GM23338 (cell line): ENCODE measurements at regions not wholly inside any gene's neighbourhood (a gene's known extent, or its start where the extent isn't known, plus 50 kb on each side); places are given as distances from the start of the nearest gene placed in this dataset.

Experiments used
- ATAC-seq: fragments of 200-7000 bp; cut with Tn5 transposase; 3 replicates; pipeline ENCODE4 v1.9.1; 2020
- DNase-seq: peaks from one replicate; pipeline ENCODE4 v3.0.0-alpha.2; 2015; ENCODE audit warnings: low spot score
- H2AFZ ChIP-seq: fragments of 200-600 bp; sonication (generic); 2 replicates; pipeline ENCODE4 v1.8.0; 2016; ENCODE audit warnings: antibody characterized with exemption, mild to moderate bottlenecking, moderate library complexity
- H3F3A ChIP-seq: fragments of 200-600 bp; sonication (generic); replicated peaks from 2 replicates; pipeline ENCODE4 v1.8.0; 2017; ENCODE audit warnings: antibody characterized with exemption, mixed run types, low read depth
- H3K27ac ChIP-seq: fragments of 200-600 bp; sonication (generic); 2 replicates; pipeline ENCODE4 v1.6.1; 2016; ENCODE audit warnings: low read depth
- H3K27me3 ChIP-seq: fragments of 200-600 bp; sonication (generic); 2 replicates; pipeline ENCODE4 v1.8.0; 2016; ENCODE audit warnings: mild to moderate bottlenecking, mixed run types, moderate library complexity; ENCODE audit not compliant: insufficient read depth
- H3K36me3 ChIP-seq: fragments of 200-600 bp; sonication (generic); 2 replicates; pipeline ENCODE4 v1.8.0; 2016; ENCODE audit warnings: mild to moderate bottlenecking; ENCODE audit not compliant: insufficient read depth
- H3K4me1 ChIP-seq: fragments of 200-600 bp; sonication (generic); 2 replicates; pipeline ENCODE4 v1.8.0; 2016; ENCODE audit warnings: mild to moderate bottlenecking, moderate library complexity; ENCODE audit not compliant: insufficient read depth
- H3K4me2 ChIP-seq: fragments of 200-600 bp; sonication (generic); 2 replicates; pipeline ENCODE4 v1.7.1; 2017; ENCODE audit warnings: mixed run types
- H3K4me3 ChIP-seq: fragments of 200-600 bp; sonication (generic); 2 replicates; pipeline ENCODE4 v1.6.1; 2016; ENCODE audit warnings: mixed run types
- H3K79me2 ChIP-seq: fragments of 200-600 bp; sonication (generic); replicated peaks from 2 replicates; pipeline ENCODE4 v1.8.0; 2017; ENCODE audit warnings: mild to moderate bottlenecking; ENCODE audit not compliant: insufficient read depth
- H3K9me2 ChIP-seq: fragments of 200-600 bp; sonication (generic); 2 replicates; pipeline ENCODE4 v1.8.0; 2017; ENCODE audit not compliant: insufficient read depth
- H4K20me1 ChIP-seq: fragments of 200-600 bp; sonication (generic); replicated peaks from 2 replicates; pipeline ENCODE4 v1.8.0; 2017; ENCODE audit warnings: mild to moderate bottlenecking; ENCODE audit not compliant: insufficient read depth
- H3K27ac Mint-ChIP-seq: 2 replicates; pipeline ENCODE4 v1.8.0; 2020; ENCODE audit warnings: inconsistent platforms, mild to moderate bottlenecking, moderate library complexity, mixed read lengths
- H3K27me3 Mint-ChIP-seq: 3 replicates; pipeline ENCODE4 v1.8.0; 2022; ENCODE audit warnings: low read depth, mild to moderate bottlenecking, moderate library complexity, mixed read lengths, inconsistent platforms; ENCODE audit not compliant: insufficient read depth, poor library complexity
- H3K36me3 Mint-ChIP-seq: 3 replicates; pipeline ENCODE4 v1.8.0; 2021; ENCODE audit warnings: low read depth, mild to moderate bottlenecking, inconsistent platforms, moderate library complexity, mixed read lengths
- H3K4me1 Mint-ChIP-seq: 3 replicates; pipeline ENCODE4 v1.8.0; 2020; ENCODE audit warnings: mild to moderate bottlenecking, inconsistent platforms, mixed read lengths
- H3K4me3 Mint-ChIP-seq: 3 replicates; pipeline ENCODE4 v1.8.0; 2021; ENCODE audit warnings: moderate library complexity, mild to moderate bottlenecking, inconsistent platforms, mixed read lengths
- H3K9me3 Mint-ChIP-seq: 3 replicates; pipeline ENCODE4 v1.8.0; 2020; ENCODE audit warnings: moderate library complexity, mild to moderate bottlenecking, inconsistent platforms, mixed read lengths
- CREB1 ChIP-seq: fragments of 250-450 bp; sonication (Bioruptor Pico); IDR thresholded peaks from 2 replicates; pipeline ENCODE4 v1.5.0; 2020; ENCODE audit warnings: low read depth, mild to moderate bottlenecking, moderate library complexity
- CTCF ChIP-seq, 2 experiments: fragments of 200-600 bp in 1 of 2; sonication (generic) in 1 of 2; conservative IDR thresholded peaks; 2 replicates each; pipeline versions ENCODE4 v1.5.1 to v1.6.1; 2016 to 2017; ENCODE audit warnings: antibody characterized with exemption in 2 of 2, low read depth in 2 of 2, mild to moderate bottlenecking in 2 of 2, moderate library complexity in 1 of 2
- ETS1 ChIP-seq: IDR thresholded peaks from 2 replicates; pipeline ENCODE4 v1.6.1; 2016; ENCODE audit warnings: antibody characterized with exemption
- EZH2 ChIP-seq: fragments of 200-600 bp; sonication (generic); IDR thresholded peaks from one replicate; pipeline ENCODE4 v1.8.0; 2017; ENCODE audit warnings: antibody characterized with exemption, mild to moderate bottlenecking, low read depth; ENCODE audit not compliant: unreplicated experiment
- EZH2phosphoT487 ChIP-seq: fragments of 200-600 bp; sonication (generic); IDR thresholded peaks from one replicate; pipeline ENCODE4 v1.8.1; 2018; ENCODE audit warnings: antibody characterized with exemption; ENCODE audit not compliant: unreplicated experiment
- JUNB ChIP-seq: IDR thresholded peaks from one replicate; pipeline ENCODE4 v1.6.1; 2016; ENCODE audit warnings: antibody characterized with exemption; ENCODE audit not compliant: unreplicated experiment
- NANOG ChIP-seq: IDR thresholded peaks from 2 replicates; pipeline ENCODE4 v1.6.1; 2016; ENCODE audit warnings: antibody characterized with exemption, borderline replicate concordance
- POLR2AphosphoS5 ChIP-seq: IDR thresholded peaks from 2 replicates; pipeline ENCODE4 v1.6.1; 2016; ENCODE audit warnings: antibody characterized with exemption, low read depth
- REST ChIP-seq: IDR thresholded peaks from one replicate; pipeline ENCODE4 v1.6.1; 2018; ENCODE audit warnings: antibody characterized with exemption; ENCODE audit not compliant: unreplicated experiment
- STAT1 ChIP-seq: IDR thresholded peaks from one replicate; pipeline ENCODE4 v1.6.1; 2016; ENCODE audit warnings: antibody characterized with exemption; ENCODE audit not compliant: unreplicated experiment
- ZNF114 ChIP-seq: fragments of 250-450 bp; sonication (Bioruptor Pico); IDR thresholded peaks from 2 replicates; pipeline ENCODE4 v1.5.0; 2020; ENCODE audit warnings: mild to moderate bottlenecking, moderate library complexity
- ZNF331 ChIP-seq: fragments of 250-450 bp; sonication (Bioruptor Pico); IDR thresholded peaks from 2 replicates; pipeline ENCODE4 v1.5.0; 2020; ENCODE audit warnings: low read depth, mild to moderate bottlenecking, moderate library complexity
- ZNF462 ChIP-seq: fragments of 250-450 bp; sonication (Bioruptor Pico); IDR thresholded peaks from 2 replicates; pipeline ENCODE4 v1.5.0; 2020; ENCODE audit warnings: mild to moderate bottlenecking, moderate library complexity

- H3K4me2 ChIP-seq: no peak overlapping the region
- Mint-ChIP-seq H3K9me3 (no peaks in the 10 kb centered on the region), H3K27me3 (peaks cover 2% of the 10 kb centered on the region), H3K27ac (no peak overlapping the region), H3K36me3 (no peaks in the 10 kb centered on the region), H3K4me1 (no peaks in the 10 kb centered on the region), H3K4me3 (no peak overlapping the region)
- TF ChIP-seq CTCF (conservative IDR thresholded peaks at IDR 0.05; ENCODE audit: low read depth in 2 of 2): no peak
- no peak for TF ChIP-seq POLR2AphosphoS5
- TF ChIP-seq JUNB: no peak
- TF ChIP-seq EZH2: no peak
- no peak for TF ChIP-seq CREB1 (CRISPR knock-in tag)
- no peak for TF ChIP-seq EZH2phosphoT487
- no peak for TF ChIP-seq ZNF331 (CRISPR knock-in tag)
- no peak for TF ChIP-seq STAT1
- no peak for TF ChIP-seq REST
- TF ChIP-seq ZNF462 (CRISPR knock-in tag): no peak
- TF ChIP-seq ZNF114: no peak
- TF ChIP-seq ETS1: no peak
- no peak for TF ChIP-seq NANOG
- no peak for DNase-seq
- ATAC-seq: no peak
- H3K36me3 ChIP-seq: no peaks in the 10 kb centered on the region
- no peaks in the 10 kb centered on the region for H3F3A ChIP-seq
- H4K20me1 ChIP-seq: no peaks in the 10 kb centered on the region
- H3K4me3 ChIP-seq: no peak overlapping the region
- H3K27me3 ChIP-seq: no peaks in the 10 kb centered on the region
- no peaks in the 10 kb centered on the region for H3K4me1 ChIP-seq
- no peak overlapping the region for H2AFZ ChIP-seq
- H3K79me2 ChIP-seq: no peaks in the 10 kb centered on the region
- no peaks in the 10 kb centered on the region for H3K9me2 ChIP-seq
- no peak overlapping the region for H3K27ac ChIP-seq
These were observed 85.3 kb downstream of the ALDH8A1 start for GRCh38 chr6:134864558-134864957.
